ENCODE measurements at regions not wholly inside any gene's neighbourhood (a gene's known extent, or its start where the extent isn't known, plus 50 kb on each side); places are given as distances from the start of the nearest gene placed in this dataset.

DNA sequence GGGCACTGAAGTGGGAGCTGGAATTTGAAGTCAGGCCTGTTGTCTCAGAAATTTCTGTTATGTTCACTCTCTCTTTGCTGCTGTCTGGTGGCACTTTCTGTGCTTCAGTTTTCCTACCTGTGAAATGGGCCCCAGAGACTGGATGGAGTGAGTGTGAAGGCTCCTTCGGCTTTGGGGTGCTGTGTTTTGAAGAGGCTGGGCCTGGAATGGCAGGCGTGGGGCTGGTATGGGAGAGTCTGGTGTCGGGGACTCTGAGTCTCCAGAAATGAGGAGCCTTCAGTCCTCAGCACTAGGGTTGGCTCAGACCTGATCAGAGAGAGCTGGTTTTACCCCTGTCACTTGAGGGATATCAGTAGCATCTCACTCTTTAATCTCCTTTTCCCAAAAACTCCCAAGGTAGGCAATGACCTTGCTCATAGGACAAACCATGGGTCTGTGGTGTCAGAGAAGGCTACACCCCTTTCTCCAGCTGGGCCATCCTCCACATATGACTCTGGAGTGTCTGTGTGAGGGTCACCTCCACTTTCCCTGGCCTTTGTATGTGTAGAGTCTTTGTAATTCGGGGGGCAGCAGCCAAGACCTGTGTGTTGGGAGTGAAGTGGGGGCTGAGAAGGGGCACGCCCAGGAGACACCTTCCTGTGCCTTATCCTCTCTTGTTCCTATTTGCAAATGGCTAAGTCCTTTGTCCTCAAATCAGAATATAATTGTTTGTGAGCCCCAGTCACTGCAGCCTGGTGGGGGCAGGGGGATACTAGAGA is 279.9 kb downstream of the PTPRU start:
- TF ChIP-seq, protein P1, sequence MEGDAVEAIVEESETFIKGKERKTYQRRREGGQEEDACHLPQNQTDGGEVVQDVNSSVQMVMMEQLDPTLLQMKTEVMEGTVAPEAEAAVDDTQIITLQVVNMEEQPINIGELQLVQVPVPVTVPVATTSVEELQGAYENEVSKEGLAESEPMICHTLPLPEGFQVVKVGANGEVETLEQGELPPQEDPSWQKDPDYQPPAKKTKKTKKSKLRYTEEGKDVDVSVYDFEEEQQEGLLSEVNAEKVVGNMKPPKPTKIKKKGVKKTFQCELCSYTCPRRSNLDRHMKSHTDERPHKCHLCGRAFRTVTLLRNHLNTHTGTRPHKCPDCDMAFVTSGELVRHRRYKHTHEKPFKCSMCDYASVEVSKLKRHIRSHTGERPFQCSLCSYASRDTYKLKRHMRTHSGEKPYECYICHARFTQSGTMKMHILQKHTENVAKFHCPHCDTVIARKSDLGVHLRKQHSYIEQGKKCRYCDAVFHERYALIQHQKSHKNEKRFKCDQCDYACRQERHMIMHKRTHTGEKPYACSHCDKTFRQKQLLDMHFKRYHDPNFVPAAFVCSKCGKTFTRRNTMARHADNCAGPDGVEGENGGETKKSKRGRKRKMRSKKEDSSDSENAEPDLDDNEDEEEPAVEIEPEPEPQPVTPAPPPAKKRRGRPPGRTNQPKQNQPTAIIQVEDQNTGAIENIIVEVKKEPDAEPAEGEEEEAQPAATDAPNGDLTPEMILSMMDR (IDR thresholded peaks at IDR 0.05 in 8 of 11, conservative IDR thresholded peaks at IDR 0.05 in 3 of 11): no peak
- TF ChIP-seq POLR2A (IDR thresholded peaks at IDR 0.05): no peak

Data from spleen (tissue), 7 donors.